Adrenal gland (tissue), 5 donors: ENCODE measurements at regions not wholly inside any gene's neighbourhood (a gene's known extent, or its start where the extent isn't known, plus 50 kb on each side); places are given as distances from the start of the nearest gene placed in this dataset.

Source experiments
- CTCF ChIP-seq, 6 experiments: fragments of 450-650 bp in 4 of 6; fragments of 200-600 bp in 2 of 6; sonication (generic) in 1 of 6; IDR thresholded peaks; 1 replicate in 5 of 6; 2 replicates in 1 of 6; pipeline versions ENCODE4 v1.5.1 to v1.8.0; 2016 to 2021; ENCODE audit warnings: antibody characterized with exemption in 6 of 6, mild to moderate bottlenecking in 2 of 6, moderate library complexity in 1 of 6
- POLR2A ChIP-seq, 2 donors: fragments of 450-650 bp; IDR thresholded peaks; one replicate each; pipeline ENCODE4 v1.6.1; 2017; ENCODE audit warnings: antibody characterized with exemption in 2 of 2, mild to moderate bottlenecking in 2 of 2, moderate library complexity in 1 of 2
- donor health status: DM: no; HTN: no; CAD: no.

GRCh38 chr6:92399911-92400310 lies 1019.4 kb downstream of the EPHA7 start:
- TF ChIP-seq CTCF (IDR thresholded peaks at IDR 0.05) (no peak), POLR2A (IDR thresholded peaks at IDR 0.05) (no peak)
